ENCODE measurements at regions not wholly inside any gene's neighbourhood (a gene's known extent, or its start where the extent isn't known, plus 50 kb on each side); places are given as distances from the start of the nearest gene placed in this dataset.

DNA sequence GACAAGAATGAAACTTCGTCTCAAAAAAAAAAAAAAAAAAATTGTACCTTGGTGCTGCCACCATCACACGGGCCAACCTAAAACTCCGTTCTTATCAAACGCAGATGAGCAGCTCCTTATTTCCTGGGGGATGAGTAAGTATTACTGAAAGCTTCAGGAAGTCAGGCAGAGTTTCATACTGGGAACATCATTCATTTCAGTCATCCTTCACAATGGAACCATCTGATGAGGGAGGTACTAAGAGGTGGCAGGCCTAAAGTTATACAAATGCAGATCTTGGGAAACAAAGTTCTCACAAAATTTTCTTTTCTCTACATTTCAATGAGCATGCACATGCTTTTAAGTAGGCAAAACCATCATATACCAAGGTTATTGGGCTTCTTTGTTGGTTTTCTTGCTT, 636.0 kb upstream of the LMCD1 start:
- in situ Hi-C loops (cut with MboI): no loop called here
- no peaks in the 10 kb centered on the region for H3K27me3 ChIP-seq (replicated peaks; ENCODE audit: insufficient read depth)
- DNase-seq: no peak
- H3K9ac ChIP-seq: no peak overlapping the region
- H3K79me2 ChIP-seq (ENCODE audit: insufficient read depth): no peaks in the 10 kb centered on the region
- no peaks in the 10 kb centered on the region for H3K9me2 ChIP-seq (ENCODE audit: insufficient read depth)
- no peak overlapping the region for H3K4me2 ChIP-seq (ENCODE audit: unreplicated experiment)
- no peak overlapping the region for H3K27ac ChIP-seq
- no peaks in the 10 kb centered on the region for H3F3A ChIP-seq (ENCODE audit: insufficient read depth)
- no peaks in the 10 kb centered on the region for H3K9me3 ChIP-seq (ENCODE audit: low read depth)
- H2AFZ ChIP-seq: no peak overlapping the region
- no peaks in the 10 kb centered on the region for H3K36me3 ChIP-seq (ENCODE audit: low read depth)
- H3K4me1 ChIP-seq (ENCODE audit: insufficient read depth): no peaks in the 10 kb centered on the region
- TF ChIP-seq EZH2 (IDR thresholded peaks at IDR 0.05; ENCODE audit: insufficient read depth, poor library complexity, severe bottlenecking): no peak
- TF ChIP-seq EZH2phosphoT487 (IDR thresholded peaks at IDR 0.05; ENCODE audit: insufficient read depth, low read depth): no peak
- H3K4me3 ChIP-seq: no peak overlapping the region
- H4K20me1 ChIP-seq (ENCODE audit: insufficient read depth): no peaks in the 10 kb centered on the region
- WGBS, 2 experiments (ENCODE audit: low coverage in 1 of 2, low lambda C conversion rate in 2 of 2, missing lambda C conversion rate in 2 of 2): 44 to 48% methylated on average over 3 to 4 of the region's 4 CpGs

DNA sequence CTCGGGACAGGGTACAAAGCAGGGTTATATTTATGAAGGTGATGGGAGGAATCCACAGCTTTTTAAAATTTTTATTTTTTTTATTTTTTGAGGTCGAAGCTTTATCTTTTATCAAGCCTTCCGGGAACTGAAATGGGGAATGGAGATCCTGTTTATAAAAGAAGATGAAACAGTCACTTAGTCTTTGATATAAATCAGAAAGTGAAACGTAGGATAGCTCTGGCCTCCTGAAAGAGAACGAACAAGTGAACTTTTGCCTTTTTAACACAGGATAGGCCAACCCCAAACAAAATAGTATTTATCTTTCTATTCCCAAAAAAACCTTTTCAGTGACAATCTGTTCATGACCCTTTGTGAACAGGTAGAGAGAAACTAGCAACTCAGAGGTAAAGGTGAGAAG, 634.0 kb upstream of the LMCD1 start:
- Histone ChIP-seq H3K4me2 (ENCODE audit: unreplicated experiment) (no peak overlapping the region), H3K4me1 (ENCODE audit: insufficient read depth) (no peaks in the 10 kb centered on the region), H3K4me3 (no peak overlapping the region), H3K79me2 (ENCODE audit: insufficient read depth) (no peaks in the 10 kb centered on the region), H3K9me3 (ENCODE audit: low read depth) (no peaks in the 10 kb centered on the region), H3K36me3 (ENCODE audit: low read depth) (no peaks in the 10 kb centered on the region), H3K27ac (no peak overlapping the region), H2AFZ (no peak overlapping the region), H3K9ac (no peak overlapping the region), H3F3A (ENCODE audit: insufficient read depth) (no peaks in the 10 kb centered on the region), H3K9me2 (ENCODE audit: insufficient read depth) (no peaks in the 10 kb centered on the region), H4K20me1 (ENCODE audit: insufficient read depth) (no peaks in the 10 kb centered on the region), H3K27me3 (replicated peaks; ENCODE audit: insufficient read depth) (no peaks in the 10 kb centered on the region)
- no peak for DNase-seq
- in situ Hi-C loops (cut with MboI): no loop called here
- 13 to 16% methylated on average over 5 of the region's 5 CpGs for WGBS, 2 experiments (ENCODE audit: low coverage in 1 of 2, low lambda C conversion rate in 2 of 2, missing lambda C conversion rate in 2 of 2)
- no peak for TF ChIP-seq EZH2phosphoT487 (IDR thresholded peaks at IDR 0.05; ENCODE audit: insufficient read depth, low read depth)
- no peak for TF ChIP-seq EZH2 (IDR thresholded peaks at IDR 0.05; ENCODE audit: insufficient read depth, poor library complexity, severe bottlenecking)

DNA sequence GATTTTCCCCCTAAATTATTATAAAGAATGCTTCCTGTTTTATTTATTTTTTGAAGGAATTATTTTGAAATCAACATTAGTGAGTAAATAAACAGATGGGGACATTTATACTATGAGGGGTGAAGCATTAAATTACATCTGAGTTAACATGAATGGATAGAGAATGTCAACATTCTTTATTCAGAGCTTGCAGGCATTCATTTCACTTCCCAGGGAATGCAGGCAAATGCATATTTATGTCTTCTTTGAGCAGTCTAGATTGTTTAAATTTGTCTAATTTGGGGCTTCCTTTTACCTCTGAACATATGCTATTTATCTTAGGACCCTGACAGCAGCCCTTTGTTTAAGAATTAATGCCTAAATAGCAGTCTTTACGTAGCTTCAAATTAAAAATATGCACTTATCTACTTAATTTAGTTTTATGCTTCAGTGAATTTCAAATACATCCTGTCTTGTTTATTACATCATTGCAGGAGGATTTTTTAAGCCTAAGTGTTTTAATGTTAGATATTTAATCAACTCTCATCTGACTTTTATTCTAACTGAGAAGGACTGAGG, 630.5 kb upstream of the LMCD1 start:
- Histone ChIP-seq H3F3A (ENCODE audit: insufficient read depth) (no peaks in the 10 kb centered on the region), H3K4me1 (ENCODE audit: insufficient read depth) (no peaks in the 10 kb centered on the region), H4K20me1 (ENCODE audit: insufficient read depth) (no peaks in the 10 kb centered on the region), H2AFZ (no peak overlapping the region), H3K36me3 (ENCODE audit: low read depth) (no peaks in the 10 kb centered on the region), H3K4me2 (ENCODE audit: unreplicated experiment) (no peak overlapping the region), H3K27me3 (replicated peaks; ENCODE audit: insufficient read depth) (no peaks in the 10 kb centered on the region), H3K4me3 (no peak overlapping the region), H3K27ac (no peak overlapping the region), H3K9me3 (ENCODE audit: low read depth) (no peaks in the 10 kb centered on the region), H3K9ac (no peak overlapping the region), H3K79me2 (ENCODE audit: insufficient read depth) (no peaks in the 10 kb centered on the region), H3K9me2 (ENCODE audit: insufficient read depth) (no peaks in the 10 kb centered on the region)
- in situ Hi-C loops (cut with MboI): no loop called here
- no peak for TF ChIP-seq EZH2 (IDR thresholded peaks at IDR 0.05; ENCODE audit: insufficient read depth, poor library complexity, severe bottlenecking)
- TF ChIP-seq EZH2phosphoT487 (IDR thresholded peaks at IDR 0.05; ENCODE audit: insufficient read depth, low read depth): no peak
- no peak for DNase-seq
- WGBS, 2 experiments (ENCODE audit: low coverage in 1 of 2, low lambda C conversion rate in 2 of 2, missing lambda C conversion rate in 2 of 2): 0 to 3% methylated on average over 1 of the region's 1 CpG

DNA sequence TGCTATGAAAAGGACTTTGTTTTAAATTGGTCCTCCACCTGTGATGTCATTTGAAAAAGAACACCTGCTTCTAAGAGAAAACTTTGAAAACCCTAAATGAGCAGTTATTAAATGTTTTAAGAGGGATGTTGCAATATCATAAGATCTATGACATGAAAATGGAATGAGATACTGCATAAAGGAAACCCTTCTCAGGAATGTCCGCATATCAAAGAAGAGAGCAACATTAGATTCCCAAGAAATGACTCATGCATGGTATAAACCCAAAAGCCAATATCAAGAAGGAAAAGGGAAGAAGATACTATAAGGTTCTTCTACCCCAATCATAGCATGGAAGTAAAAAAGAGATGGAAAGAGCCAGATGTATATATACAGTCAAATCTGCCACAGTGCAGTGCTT, 627.5 kb upstream of the LMCD1 start:
- no peaks in the 10 kb centered on the region for H3K79me2 ChIP-seq (ENCODE audit: insufficient read depth)
- H3K4me1 ChIP-seq (ENCODE audit: insufficient read depth): no peaks in the 10 kb centered on the region
- H3K9ac ChIP-seq: no peak overlapping the region
- no peak overlapping the region for H3K4me3 ChIP-seq
- H3K27ac ChIP-seq: no peak overlapping the region
- WGBS, 2 experiments (ENCODE audit: low coverage in 1 of 2, low lambda C conversion rate in 2 of 2, missing lambda C conversion rate in 2 of 2): 18 to 26% methylated on average over 1 of the region's 1 CpG
- no peaks in the 10 kb centered on the region for H3K9me3 ChIP-seq (ENCODE audit: low read depth)
- no peaks in the 10 kb centered on the region for H3F3A ChIP-seq (ENCODE audit: insufficient read depth)
- H2AFZ ChIP-seq: no peak overlapping the region
- no peak for TF ChIP-seq EZH2 (IDR thresholded peaks at IDR 0.05; ENCODE audit: insufficient read depth, poor library complexity, severe bottlenecking)
- no peaks in the 10 kb centered on the region for H3K9me2 ChIP-seq (ENCODE audit: insufficient read depth)
- no peaks in the 10 kb centered on the region for H3K27me3 ChIP-seq (replicated peaks; ENCODE audit: insufficient read depth)
- in situ Hi-C loops (cut with MboI): no loop called here
- H3K4me2 ChIP-seq (ENCODE audit: unreplicated experiment): no peak overlapping the region
- no peaks in the 10 kb centered on the region for H3K36me3 ChIP-seq (ENCODE audit: low read depth)
- no peak for DNase-seq
- no peaks in the 10 kb centered on the region for H4K20me1 ChIP-seq (ENCODE audit: insufficient read depth)

DNA sequence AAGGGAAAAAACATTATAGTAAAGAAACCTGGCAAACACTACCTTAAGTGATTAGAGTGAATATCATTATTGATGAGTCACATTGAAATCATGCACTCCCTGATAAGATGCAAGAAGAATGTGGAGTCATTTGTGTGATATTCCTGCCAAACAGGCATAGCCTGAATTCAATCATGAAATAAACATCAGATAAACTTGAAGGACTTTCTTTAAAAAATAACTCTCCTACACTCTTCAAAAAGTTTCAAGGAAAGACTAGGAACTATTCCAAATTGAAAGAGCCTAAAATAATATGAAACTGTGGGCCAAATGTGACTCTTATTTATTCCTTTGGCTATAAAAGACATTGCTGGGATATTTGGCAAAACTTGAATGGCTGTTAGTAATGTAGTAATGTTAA, 625.7 kb upstream of the LMCD1 start:
- DNase-seq: no peak
- H3K9me2 ChIP-seq (ENCODE audit: insufficient read depth): no peaks in the 10 kb centered on the region
- H3K9ac ChIP-seq: no peak overlapping the region
- TF ChIP-seq EZH2 (IDR thresholded peaks at IDR 0.05; ENCODE audit: insufficient read depth, poor library complexity, severe bottlenecking) (no peak), EZH2phosphoT487 (IDR thresholded peaks at IDR 0.05; ENCODE audit: insufficient read depth, low read depth) (no peak)
- H3K4me3 ChIP-seq: no peak overlapping the region
- no peaks in the 10 kb centered on the region for H3F3A ChIP-seq (ENCODE audit: insufficient read depth)
- H4K20me1 ChIP-seq (ENCODE audit: insufficient read depth): no peaks in the 10 kb centered on the region
- in situ Hi-C loops (cut with MboI): no loop called here
- H3K27ac ChIP-seq: no peak overlapping the region
- H3K9me3 ChIP-seq (ENCODE audit: low read depth): no peaks in the 10 kb centered on the region
- H3K79me2 ChIP-seq (ENCODE audit: insufficient read depth): no peaks in the 10 kb centered on the region
- H3K4me2 ChIP-seq (ENCODE audit: unreplicated experiment): no peak overlapping the region
- H2AFZ ChIP-seq: no peak overlapping the region
- no peaks in the 10 kb centered on the region for H3K36me3 ChIP-seq (ENCODE audit: low read depth)
- H3K4me1 ChIP-seq (ENCODE audit: insufficient read depth): no peaks in the 10 kb centered on the region
- no peaks in the 10 kb centered on the region for H3K27me3 ChIP-seq (replicated peaks; ENCODE audit: insufficient read depth)

Measured in GM23248 (cell line).